ENCODE measurements at regions not wholly inside any gene's neighbourhood (a gene's known extent, or its start where the extent isn't known, plus 50 kb on each side); places are given as distances from the start of the nearest gene placed in this dataset.

DNA sequence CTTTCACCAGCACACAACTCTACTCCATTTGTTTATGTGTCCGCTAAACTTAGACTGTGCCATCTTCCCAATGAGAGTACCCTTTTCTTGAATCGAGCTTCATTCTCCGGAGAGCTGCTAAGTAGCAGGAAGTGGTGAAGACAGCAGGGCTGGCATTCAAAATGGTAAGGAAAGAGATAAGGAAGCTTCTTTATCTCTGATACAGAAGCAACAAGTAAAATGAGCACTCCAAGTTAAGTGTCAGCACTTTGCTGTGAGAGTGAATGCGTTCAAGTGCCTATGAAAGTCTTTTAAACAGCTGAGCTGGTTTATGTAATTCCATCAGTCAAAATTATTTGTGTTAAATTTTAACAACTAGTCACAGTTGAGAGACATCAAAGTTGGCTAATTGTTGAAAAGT, 386.8 kb upstream of the PTPRD start:
- DNase-seq (ENCODE audit: low spot score), result no peak

DNA sequence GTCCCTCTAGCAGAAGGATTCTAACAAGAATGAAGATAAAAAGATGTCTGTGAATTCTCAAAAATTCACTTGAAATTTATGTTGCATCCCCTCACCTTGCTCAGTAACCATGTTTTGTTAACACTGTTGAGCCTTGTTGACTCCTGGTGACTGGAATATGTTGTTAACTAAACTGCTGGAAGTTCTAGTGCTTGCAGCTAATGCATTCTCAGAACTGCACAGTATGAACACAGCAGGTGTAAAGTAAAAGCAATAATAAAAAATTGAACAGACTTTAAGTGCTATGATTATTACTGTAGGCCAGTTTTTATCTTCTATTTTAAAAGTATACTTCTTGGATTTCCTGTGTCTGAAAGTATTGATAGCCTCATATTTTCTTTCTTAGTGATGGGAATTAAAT, 388.7 kb upstream of the PTPRD start:
- DNase-seq (ENCODE audit: low spot score), result no peak

DNA sequence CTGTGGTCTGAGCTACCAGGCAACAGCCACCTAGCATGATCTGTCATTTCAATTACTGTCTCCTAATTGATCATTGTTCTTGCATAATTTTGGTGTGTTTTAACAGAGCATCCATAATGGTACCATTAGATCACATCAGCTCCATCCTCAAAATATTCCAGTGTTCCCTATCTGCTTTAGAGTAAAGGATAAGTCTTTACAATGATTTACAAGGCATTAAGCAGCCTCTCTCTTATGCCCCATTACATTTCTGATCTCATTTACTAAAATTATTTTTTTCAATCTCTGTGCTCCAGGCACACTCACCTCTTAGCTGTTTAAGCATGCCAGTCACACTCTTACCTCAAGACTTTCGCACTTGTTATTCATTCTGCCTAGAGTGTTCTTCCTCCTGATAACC, 389.9 kb upstream of the PTPRD start:
- DNase-seq (ENCODE audit: low spot score), result no peak

DNA sequence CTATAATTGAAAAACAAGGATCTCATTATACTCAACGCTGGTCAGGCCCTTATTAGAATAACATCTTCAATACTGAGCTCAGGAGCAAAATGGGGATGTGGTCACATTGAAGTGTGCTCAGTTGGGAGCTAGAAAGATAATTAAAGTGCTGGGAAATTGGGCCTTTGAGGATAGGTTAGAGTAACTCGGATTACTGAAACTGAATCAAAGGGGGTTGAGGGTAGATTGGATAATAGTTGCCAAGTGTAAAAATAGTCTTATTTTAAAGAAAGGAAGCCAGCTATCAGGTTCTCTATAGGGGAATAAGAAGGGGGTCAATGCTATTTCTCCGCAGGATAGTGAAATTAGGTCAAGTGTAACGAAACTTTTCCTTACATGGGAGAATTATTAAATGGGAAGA, 391.0 kb upstream of the PTPRD start:
- no peak for DNase-seq (ENCODE audit: low spot score)

DNA sequence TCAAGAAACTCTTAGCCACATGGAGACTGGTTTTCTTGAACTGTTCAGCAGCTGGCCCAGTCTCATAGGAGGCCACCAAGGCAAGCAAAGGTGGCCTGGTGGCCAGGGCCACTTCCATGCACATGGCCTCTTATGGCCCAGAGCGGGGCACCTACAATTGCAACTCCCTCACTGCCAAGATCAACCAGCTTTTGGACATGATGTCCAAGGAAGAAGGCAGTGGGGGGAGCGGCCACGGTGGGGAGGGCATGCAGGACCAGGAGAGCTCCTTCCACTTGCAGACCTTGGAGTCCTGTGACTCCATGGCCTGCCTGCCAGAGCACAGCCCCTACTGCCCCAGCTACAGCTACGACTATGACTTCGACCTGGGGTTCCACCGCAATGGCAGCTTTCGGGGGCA, 398.9 kb upstream of the PTPRD start:
- no peak for DNase-seq (ENCODE audit: low spot score)

DNA sequence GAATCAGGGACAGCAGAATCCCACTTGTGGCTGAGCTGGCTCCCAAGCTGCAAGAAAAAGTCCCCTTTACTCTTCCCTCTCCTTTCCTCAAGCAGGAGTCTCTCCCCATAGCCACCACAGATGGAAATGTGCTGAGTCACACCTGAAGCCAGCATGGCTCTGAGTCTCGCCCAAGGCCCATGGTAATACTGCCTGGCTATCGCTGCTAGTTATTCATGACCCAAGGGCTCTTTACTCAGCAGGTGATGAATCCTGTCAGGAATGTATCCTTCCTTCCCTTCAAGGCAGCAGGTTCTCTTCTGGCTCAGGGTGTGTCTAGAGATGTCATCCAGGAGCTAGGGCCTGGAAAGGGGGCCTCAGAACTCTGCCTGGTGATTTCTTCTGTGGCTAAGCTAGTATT, 403.3 kb upstream of the PTPRD start:
- DNase-seq (ENCODE audit: low spot score), result no peak

DNA sequence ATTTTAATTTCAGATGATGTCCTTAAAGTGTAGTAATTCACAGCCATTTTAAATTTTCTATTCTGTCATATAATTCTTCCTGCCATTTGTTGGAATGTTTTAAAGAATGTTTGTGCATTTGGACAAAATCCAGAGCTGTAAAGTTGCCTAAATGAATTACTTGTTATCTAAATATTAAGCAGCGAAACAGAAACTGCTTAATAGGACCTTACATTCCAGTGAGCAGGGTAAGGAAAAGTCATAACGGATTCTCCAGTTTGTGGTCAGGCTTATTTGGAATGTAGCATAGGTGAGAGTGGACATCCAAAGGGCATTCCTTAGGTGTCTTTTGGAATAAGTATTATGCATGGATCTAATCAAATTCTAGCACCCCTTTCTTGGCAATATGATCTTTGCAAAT, 410.4 kb upstream of the PTPRD start:
- DNase-seq (ENCODE audit: low spot score), result no peak

DNA sequence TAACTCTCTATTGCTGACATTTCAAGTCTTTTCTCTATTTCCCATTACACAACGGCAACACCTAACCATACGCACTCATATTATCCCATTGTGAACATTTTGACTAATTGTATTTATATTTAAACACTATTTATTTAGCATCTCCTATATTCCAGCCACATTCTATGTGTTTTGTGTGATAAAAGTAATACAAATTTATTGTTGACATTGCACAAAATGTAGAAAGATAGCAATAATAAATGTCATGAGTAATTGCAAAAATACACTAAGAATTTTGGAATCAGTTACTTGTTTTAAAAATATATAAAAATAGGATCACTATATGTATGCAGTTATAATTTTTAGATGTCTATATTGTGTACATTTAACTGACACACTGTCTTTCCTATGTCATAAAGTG, 413.0 kb upstream of the PTPRD start:
- no peak for DNase-seq (ENCODE audit: low spot score)

DNA sequence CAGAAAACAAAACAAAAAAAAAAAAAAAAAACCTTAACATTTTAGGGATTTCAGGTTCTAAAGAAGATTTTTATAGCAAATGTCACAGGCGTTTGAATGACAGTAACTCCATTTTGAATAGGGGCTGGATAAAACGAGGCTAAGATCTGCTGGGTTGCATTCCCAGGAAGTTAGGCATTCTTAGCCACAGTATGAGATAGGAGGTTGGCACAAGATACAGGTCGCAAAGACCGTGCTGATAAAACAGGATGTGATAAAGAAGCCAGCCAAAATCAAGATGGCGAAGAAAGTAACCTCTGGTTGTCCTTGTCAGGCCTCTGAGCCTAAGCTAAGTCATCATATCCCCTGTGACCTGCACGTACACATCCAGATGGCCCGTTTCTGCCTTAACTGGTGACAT, 425.6 kb upstream of the PTPRD start:
- no peak for DNase-seq (ENCODE audit: low spot score)

DNA sequence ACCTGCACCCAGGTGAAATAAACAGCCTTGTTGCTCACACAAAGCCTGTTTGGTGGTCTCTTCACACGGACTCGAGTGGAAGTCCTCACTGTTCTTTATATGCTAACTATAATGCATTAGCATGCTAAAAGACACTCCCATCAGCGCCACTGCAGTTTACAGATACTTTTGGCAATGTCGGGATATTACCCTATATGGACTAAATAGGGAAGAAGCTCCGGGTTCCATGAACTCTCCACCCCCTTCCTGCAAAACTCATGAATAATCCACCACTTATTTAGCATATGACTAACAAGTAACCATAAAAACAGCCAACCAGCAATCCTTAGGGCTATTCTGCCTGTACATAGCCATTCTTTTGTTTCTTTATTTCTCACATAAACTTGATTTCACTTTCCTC, 426.2 kb upstream of the PTPRD start:
- no peak for DNase-seq (ENCODE audit: low spot score)

DNA sequence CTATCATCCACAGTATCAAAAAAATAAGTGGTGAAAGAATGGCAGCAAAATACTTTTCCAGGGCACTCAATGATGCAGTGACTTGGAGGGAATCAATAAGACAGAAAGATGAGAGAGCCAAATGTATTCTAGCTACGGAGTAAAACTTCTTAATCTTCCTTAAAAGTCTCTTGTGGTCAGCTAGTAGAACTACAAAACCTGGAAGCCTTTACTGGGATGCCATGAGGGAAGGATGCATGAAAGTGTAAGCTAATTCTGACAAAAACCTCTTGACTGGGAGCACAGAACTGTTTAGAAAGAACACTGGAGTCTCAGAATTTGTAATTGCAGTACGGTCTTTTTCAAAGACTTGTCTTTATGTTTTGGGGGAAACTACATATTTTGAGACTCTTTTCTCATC, 432.8 kb upstream of the PTPRD start:
- no peak for DNase-seq (ENCODE audit: low spot score)

DNA sequence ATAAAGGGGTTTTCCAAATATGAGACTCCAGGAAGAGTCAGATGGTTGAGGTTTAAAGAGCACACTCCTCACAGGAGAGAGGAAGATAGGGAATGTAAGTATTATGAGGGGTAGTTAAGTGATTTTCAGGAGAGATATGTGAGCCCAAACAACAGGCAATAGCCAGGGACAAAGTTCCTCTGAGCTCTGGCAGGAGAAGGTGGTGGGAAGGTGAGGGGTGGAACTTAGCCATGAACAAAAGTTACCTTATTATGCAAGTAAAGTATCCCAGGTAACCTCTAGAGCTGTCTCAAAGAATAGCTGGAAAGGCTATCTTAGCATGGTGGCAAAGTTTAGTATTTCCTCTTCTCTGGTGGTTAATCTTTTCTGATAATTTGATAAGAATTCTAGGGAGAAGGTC, 450.5 kb upstream of the PTPRD start:
- no peak for DNase-seq (ENCODE audit: low spot score)

DNA sequence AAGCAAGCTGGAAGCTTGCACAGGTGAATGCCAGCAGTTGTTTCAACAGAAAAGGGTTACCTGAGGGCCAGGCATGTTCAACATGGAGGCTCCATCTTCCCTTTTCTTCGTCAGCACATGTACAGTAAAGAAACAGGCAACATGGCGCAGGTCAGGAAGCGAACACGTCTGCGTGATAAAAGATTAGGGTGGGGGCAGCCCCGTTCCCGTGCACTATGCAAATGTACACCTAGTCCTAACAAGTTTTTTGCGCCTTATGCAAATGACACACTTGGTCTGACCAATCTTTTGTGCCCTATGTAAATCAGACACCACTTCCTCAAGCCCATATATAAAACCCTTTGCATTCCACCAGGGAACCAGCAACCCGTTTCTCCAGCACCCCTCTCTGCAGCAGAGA, 452.1 kb upstream of the PTPRD start:
- DNase-seq (ENCODE audit: low spot score), result no peak

DNA sequence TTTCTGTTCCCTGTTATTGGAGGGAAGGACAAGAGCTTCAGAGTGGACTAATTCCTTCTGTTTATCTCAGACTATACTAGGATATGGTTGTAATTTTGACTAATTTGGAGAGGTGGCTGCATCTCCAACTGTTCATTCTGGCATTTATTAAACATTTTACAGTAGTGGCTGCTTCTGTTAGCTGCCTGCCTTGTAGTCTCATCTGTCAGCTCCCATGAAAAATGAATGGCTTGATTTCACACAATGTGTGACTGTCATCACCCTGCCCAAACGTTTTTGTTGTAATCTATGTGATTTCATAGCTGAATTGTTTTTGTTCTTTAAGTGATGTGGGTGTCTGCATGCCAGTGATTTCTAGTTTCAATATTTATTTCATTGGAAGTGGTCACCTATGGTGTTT, 459.4 kb upstream of the PTPRD start:
- DNase-seq (ENCODE audit: low spot score), result no peak

DNA sequence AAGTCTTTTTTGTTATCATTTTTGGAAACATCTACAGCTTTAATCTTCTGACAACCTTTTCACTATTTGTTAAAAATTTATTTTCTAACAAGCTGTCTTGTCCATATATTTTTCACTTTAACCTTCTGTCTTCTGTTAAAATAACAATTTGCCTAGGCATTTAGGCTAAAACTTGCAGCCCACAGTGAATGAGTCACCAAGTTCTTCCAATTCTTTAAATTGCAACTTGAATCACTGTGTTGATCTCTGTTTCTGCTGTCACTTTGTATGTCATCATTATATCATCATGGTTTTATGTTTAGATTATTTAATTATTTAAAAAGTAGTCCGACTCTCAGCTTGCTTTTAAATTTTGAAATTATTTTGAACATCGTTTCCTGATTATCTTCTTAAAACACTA, 473.8 kb upstream of the PTPRD start:
- no peak for DNase-seq (ENCODE audit: low spot score)

DNA sequence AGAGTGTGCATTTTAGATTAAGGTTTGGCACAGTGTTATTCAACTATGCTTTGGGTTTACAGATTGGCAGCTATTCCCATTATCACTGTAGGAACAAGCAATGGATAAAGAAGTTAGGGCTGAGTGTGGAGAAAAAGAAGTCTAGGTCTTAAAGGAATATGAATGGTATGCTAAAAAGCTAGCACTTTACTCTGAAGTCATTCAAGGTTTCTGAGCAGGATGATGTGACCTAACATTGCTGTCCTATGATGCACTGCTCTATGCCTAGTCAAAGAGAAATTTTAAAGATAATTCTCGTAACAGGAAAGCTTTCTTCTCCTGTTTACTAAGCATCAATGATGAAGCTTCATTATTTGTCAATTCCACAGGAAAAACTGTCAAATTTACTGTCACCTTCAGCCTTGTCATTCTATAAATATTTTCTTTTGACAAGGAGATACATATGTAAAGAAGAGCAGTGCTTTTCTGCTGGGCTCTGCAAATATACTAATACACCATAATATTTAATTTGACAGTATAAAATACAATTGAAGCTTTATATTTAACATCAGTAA, 476.1 kb upstream of the PTPRD start:
- DNase-seq (ENCODE audit: low spot score), result no peak

DNA sequence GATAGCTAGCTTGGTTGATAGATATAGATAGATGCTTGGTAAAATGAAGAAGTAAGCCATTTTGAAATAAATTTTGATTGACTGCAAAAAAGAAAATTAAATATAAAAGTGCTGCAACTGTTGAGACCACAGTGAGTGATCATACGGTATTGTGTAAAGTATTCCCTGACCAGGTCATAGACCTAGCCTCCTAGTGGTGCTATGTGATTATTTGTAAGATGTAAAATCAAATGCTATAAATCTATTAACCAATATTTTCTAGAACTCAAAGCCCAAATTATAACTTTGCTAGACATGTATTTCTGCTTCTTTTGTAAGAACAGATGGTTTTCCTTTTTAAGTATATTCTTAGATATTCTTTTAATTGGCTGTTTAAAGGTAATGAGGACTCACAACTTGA, 480.2 kb upstream of the PTPRD start:
- DNase-seq (ENCODE audit: low spot score), result no peak

DNA sequence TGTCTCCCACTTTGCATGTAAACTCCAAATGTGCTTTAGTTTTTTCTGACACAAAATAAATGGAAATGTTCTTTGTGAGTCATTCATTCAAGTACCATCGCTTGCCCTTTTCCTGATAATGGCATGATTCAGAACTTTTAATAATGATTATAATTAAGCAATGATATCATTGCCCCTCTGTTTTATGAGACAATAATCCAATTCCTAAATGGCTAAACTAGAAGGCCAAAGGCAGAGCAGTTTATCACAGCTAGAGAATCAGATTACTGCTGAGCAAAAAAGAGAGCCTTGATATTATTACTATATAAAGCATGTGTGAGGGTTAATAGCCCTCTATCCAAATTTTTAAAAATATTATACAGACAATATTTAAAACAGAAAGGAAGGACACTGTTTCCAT, 484.2 kb upstream of the PTPRD start:
- DNase-seq (ENCODE audit: low spot score), result no peak

DNA sequence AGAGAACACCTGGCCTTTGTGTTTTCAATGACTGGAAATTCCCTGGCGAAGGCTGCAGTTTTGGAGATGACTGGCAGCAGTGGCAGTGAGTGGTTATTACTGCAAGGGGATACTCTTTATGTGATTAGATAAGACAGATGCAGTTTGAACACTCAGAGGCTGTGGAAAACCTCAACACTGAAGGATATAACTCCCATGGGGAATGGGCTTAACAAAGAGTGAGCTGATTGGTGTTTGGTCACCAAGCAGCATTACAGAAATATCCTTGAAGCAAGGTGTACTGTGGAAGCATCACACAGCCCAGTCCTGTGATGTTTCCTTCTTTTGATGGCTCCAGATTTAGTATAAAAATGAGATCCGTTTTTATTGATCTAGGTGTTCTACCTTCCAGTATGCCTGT, 490.7 kb upstream of the PTPRD start:
- DNase-seq (ENCODE audit: low spot score), result no peak

DNA sequence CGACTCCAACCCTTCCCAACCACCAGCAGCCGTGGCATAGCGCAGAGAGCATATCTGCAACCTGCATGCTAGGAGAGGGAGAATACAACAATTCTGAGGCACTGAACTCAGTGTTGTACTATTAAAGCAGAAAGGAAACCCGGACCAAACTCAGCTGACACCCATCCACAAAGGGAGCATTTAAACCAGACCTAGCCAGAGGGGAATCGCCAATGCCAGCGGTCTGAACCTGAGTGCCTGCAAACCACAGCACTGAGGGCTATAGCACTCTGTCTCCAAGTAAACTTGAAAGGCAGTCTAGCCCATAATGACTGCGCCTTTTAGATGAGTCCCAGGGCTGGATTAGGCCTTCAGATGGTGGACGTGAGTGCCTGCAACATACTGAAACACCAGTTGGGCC, 494.4 kb upstream of the PTPRD start:
- no peak for DNase-seq (ENCODE audit: low spot score)

DNA sequence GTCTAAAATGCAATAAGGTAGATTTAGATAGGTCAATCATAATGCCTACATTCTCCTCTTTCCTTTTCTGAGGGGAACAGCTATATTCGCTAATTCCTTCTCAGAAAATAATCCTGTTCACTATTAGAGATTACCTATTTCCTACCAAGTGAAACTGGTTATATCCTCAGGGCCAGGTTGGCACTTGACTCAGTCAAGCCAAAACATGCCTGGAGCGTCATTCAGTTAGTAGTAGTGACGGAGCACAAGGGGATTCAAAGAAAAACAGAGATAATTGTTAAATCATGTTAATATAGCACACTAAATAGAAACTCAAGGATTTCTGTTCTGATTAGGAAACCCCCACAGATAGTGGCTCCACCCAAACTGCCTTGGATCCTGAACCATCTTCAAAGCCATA, 515.4 kb upstream of the PTPRD start:
- no peak for DNase-seq (ENCODE audit: low spot score)

DNA sequence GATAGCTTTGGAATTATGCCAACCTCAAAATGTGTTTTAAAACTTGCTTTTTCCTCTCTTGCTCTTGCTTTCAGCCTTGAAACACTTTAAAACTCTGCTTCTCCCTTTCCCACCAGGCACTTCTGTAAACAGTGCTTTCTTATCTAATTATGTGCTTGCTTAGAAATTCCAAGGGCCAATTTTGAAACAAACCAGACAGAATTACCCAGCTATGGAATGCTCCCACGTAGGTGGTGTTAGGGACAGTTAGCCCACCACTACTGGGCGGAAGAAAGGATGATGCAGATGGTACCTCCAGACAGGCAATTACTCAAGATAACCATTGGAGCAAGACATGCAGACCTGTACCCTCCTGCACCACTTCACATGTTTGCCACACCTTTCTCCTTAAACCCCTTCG, 523.0 kb upstream of the PTPRD start:
- no peak for DNase-seq (ENCODE audit: low spot score)

DNA sequence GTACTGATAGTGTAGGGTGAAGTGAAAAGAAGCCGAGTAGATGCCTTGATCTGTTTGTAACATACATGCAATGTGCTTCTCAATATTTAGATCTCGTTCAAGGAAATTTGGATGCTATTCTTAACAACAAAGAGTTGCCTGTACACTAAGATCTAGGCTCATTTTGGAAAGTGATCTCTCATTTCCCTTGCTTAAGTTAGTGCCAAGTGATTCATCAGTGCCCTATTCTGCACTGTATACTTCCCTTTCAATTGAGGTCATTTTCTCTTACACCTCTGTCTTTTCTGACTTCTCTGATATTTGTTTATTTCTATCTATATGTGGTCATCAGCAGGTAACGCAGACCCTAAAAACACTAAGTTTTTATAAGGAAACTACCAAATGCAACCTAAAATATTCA, 528.6 kb upstream of the PTPRD start:
- no peak for DNase-seq (ENCODE audit: low spot score)

DNA sequence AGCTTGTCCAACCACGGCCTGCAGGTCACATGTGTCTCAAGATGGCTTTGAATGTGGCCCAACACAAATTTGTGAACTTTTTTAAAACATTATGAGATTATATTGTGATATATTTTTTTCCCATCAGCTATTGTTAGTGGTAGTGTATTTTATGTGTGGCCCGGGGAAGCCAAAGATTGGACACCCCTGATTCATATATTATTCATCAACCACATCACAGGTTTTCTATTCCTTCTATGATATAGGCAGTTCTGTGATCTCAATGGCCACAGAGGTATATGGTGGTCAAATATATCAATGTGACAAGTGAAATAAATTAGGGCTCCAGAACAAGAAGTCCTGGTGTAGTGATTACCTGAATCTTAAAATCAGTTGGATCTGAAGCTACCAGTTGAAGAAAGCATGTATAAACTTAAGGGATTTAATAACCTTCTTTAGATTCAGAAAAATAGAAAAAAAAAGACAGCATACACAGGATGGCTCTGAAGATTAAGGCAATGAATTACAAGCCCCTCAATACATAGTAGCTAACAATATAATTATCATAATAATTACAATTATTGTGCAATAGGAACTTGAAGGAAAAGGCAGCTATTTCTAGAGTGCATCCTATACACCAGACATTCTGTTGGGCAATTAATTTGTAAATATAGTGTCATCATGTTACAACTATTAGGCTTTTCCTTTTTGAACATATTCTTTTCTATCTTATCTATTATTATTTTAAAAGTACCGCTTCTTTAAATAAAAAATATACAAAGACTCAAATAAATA, 530.4 kb upstream of the PTPRD start:
- no peak for DNase-seq (ENCODE audit: low spot score)

Data from HuH-7 (cell line).